Panc1 (cell line): ENCODE measurements at regions not wholly inside any gene's neighbourhood (a gene's known extent, or its start where the extent isn't known, plus 50 kb on each side); places are given as distances from the start of the nearest gene placed in this dataset.

Experiments used
- ATAC-seq: fragments of 200-7000 bp; cut with Tn5 transposase; 2 replicates; pipeline ENCODE4 v1.9.1; 2020; ENCODE audit warnings: mild to moderate bottlenecking, moderate library complexity
- BruUV-seq: library from RNA; stranded (reverse); fragments of 400-500 nt; replicated peaks from 2 replicates; lab custom pipeline; 2021; lab: Mats Ljungman, UMichigan
- CTCF ChIA-PET: fragments of 300-600 bp; sonication (Branson Sonifier 250); formaldehyde crosslinking; loops from one replicate; lab custom pipeline; 2022; ENCODE audit warnings: antibody characterized with exemption; lab: Charles Lee
- POLR2A ChIA-PET: fragments of 300-600 bp; sonication (Branson Sonifier 250); formaldehyde crosslinking; loops from one replicate; lab custom pipeline; 2022; ENCODE audit warnings: antibody characterized with exemption; lab: Charles Lee
- DNase-seq: peaks from one replicate; pipeline ENCODE4 v3.0.0-alpha.2; 2010; ENCODE audit warnings: low read depth, low spot score
- H3K27ac ChIP-seq: 2 replicates; pipeline ENCODE4 v1.5.1; 2011; ENCODE audit warnings: mild to moderate bottlenecking, low read length, inconsistent platforms
- H3K27me3 ChIP-seq: fragments of 200-500 bp; sonication (Bioruptor generic); 2 replicates; pipeline ENCODE4 v1.6.0; 2014; ENCODE audit warnings: low read length, inconsistent platforms; ENCODE audit not compliant: control insufficient read depth, insufficient read depth
- H3K36me3 ChIP-seq: fragments of 200-500 bp; sonication (Bioruptor generic); 2 replicates; pipeline ENCODE4 v1.5.1; 2014; ENCODE audit warnings: inconsistent platforms, mild to moderate bottlenecking, low read length, moderate library complexity; ENCODE audit not compliant: control insufficient read depth, insufficient read depth
- H3K4me1 ChIP-seq: 2 replicates; pipeline ENCODE4 v1.5.1; 2011; ENCODE audit warnings: inconsistent platforms, mild to moderate bottlenecking, low read length, moderate library complexity; ENCODE audit not compliant: control insufficient read depth, insufficient read depth
- H3K4me3 ChIP-seq, 2 experiments: 2 replicates each; pipeline ENCODE4 v1.5.1; 2011 to 2012; ENCODE audit warnings: low read depth in 2 of 2, low read length in 2 of 2, mild to moderate bottlenecking in 2 of 2, inconsistent platforms in 1 of 2, moderate library complexity in 1 of 2
- H3K9me3 ChIP-seq: fragments of 200-500 bp; sonication (Bioruptor generic); 2 replicates; pipeline ENCODE4 v1.5.1; 2014; ENCODE audit warnings: low read depth, mild to moderate bottlenecking, inconsistent platforms, low read length, moderate library complexity; ENCODE audit not compliant: control insufficient read depth, insufficient read depth
- POLR2AphosphoS5 ChIP-seq: IDR thresholded peaks from 2 replicates; pipeline ENCODE4 v1.6.1; 2012; ENCODE audit warnings: mild to moderate bottlenecking, low read depth, low read length, moderate library complexity
- SIN3A ChIP-seq: IDR thresholded peaks from 2 replicates; pipeline ENCODE4 v1.6.1; 2012; ENCODE audit warnings: low read depth, mild to moderate bottlenecking, low read length, moderate library complexity, borderline replicate concordance; ENCODE audit not compliant: insufficient read depth
- TCF7L2 ChIP-seq: IDR thresholded peaks from 2 replicates; pipeline ENCODE4 v1.6.1; 2011; ENCODE audit warnings: mild to moderate bottlenecking, low read depth, low read length, inconsistent platforms
- in situ Hi-C: cut with HindIII; loops from 2 replicates; pipeline ENCODE4 v1.10.0; 2016; ENCODE audit warnings: low sequenced_read_pairs, low pct_unique_long_range_greater_than_20kb
- intact Hi-C: fragments of 100-400 bp; cut with micrococcal nuclease; formaldehyde crosslinking; loops from one replicate; pipeline ENCODE4 v1.10.0; 2022; ENCODE audit not compliant: unreplicated experiment
- TF ChIP-seq, protein P1 (sequence below), 2 experiments: IDR thresholded peaks; 2 replicates each; pipeline ENCODE4 v1.6.1; 2011 to 2012; ENCODE audit warnings: low read depth in 2 of 2, control low read depth in 1 of 2, low read length in 1 of 2, mild to moderate bottlenecking in 1 of 2, moderate library complexity in 1 of 2; ENCODE audit not compliant: insufficient read depth in 1 of 2
- TF ChIP-seq, protein P2 (sequence below): fragments of 450-650 bp; IDR thresholded peaks from 2 replicates; pipeline ENCODE4 v1.5.1; 2017; ENCODE audit warnings: mild to moderate bottlenecking

DNA sequence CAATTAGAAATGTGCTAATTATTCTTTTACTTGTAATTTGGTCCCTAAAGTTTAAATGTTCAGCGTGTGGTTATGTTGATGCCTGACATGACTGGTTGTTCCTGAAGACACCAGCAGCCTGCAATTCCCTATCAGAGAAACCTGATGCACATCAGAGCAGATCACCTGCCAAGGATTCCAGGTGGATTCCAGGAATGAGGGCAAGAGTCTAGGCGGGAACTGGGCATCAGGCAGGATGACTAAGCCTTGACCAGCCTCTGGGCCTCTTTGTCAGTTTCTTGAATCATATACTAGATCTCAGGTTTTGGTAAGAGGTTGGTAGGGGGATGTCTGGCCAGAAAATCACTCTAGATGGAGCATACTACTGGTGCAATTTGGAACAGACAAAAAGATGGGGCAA, 130.7 kb upstream of the TNR start:
- H3K9me3 ChIP-seq, result no peaks in the 10 kb centered on the region
- H3K4me1 ChIP-seq, result no peaks in the 10 kb centered on the region
- no peaks in the 10 kb centered on the region for H3K36me3 ChIP-seq
- H3K27ac ChIP-seq, result no peak overlapping the region
- ChIA-PET POLR2A (no interaction called here), CTCF (no interaction called here)
- H3K27me3 ChIP-seq, result no peaks in the 10 kb centered on the region
- in situ Hi-C loops, result no loop called here
- BruUV-seq, result no TSS peak
- DNase-seq (no peak), ATAC-seq (no peak)
- H3K4me3 ChIP-seq, result no peak overlapping the region
- TF ChIP-seq TCF7L2 (no peak), POLR2AphosphoS5 (no peak), SIN3A (no peak)
- intact Hi-C loops, result no loop called here

DNA sequence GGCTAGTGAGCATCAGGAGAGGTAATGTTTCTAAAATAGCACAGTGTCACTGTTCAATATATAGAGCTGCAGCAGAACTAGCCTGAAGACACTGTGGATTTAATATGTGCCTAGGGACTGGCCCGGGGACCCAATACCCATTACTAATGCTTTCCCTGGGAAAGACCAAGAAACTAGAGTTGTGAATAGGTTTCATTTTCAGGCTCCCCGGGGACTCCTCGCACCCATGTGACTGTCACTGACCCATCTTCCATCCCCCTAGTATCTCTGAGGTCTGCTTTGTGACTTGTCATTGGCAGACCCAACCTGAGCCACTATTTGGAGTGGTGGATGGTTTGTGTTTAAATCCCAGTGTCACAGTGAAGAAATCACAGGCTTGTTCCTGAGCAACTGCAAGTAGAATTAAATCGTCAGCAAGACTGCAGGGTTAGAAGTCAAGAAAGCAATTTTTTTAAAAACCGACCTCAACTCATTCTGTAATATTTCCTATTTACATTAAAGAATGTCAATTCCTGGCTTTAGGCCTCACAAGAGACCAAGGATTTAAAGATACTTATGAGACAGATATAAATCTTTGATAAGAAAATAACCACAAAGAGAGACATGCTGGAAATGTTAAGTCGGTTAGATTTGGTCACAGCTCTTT, 130.0 kb upstream of the TNR start:
- H3K27ac ChIP-seq, result no peak overlapping the region
- H3K27me3 ChIP-seq, result no peaks in the 10 kb centered on the region
- no peak for ATAC-seq
- no peaks in the 10 kb centered on the region for H3K36me3 ChIP-seq
- H3K9me3 ChIP-seq, result no peaks in the 10 kb centered on the region
- DNase-seq, result no peak
- intact Hi-C loops, result no loop called here
- in situ Hi-C loops, result no loop called here
- TF ChIP-seq POLR2AphosphoS5, result no peak
- TF ChIP-seq SIN3A, result no peak
- TF ChIP-seq, protein P1, sequence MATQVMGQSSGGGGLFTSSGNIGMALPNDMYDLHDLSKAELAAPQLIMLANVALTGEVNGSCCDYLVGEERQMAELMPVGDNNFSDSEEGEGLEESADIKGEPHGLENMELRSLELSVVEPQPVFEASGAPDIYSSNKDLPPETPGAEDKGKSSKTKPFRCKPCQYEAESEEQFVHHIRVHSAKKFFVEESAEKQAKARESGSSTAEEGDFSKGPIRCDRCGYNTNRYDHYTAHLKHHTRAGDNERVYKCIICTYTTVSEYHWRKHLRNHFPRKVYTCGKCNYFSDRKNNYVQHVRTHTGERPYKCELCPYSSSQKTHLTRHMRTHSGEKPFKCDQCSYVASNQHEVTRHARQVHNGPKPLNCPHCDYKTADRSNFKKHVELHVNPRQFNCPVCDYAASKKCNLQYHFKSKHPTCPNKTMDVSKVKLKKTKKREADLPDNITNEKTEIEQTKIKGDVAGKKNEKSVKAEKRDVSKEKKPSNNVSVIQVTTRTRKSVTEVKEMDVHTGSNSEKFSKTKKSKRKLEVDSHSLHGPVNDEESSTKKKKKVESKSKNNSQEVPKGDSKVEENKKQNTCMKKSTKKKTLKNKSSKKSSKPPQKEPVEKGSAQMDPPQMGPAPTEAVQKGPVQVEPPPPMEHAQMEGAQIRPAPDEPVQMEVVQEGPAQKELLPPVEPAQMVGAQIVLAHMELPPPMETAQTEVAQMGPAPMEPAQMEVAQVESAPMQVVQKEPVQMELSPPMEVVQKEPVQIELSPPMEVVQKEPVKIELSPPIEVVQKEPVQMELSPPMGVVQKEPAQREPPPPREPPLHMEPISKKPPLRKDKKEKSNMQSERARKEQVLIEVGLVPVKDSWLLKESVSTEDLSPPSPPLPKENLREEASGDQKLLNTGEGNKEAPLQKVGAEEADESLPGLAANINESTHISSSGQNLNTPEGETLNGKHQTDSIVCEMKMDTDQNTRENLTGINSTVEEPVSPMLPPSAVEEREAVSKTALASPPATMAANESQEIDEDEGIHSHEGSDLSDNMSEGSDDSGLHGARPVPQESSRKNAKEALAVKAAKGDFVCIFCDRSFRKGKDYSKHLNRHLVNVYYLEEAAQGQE (IDR thresholded peaks at IDR 0.05; ENCODE audit: insufficient read depth in 1 of 2, low read depth in 2 of 2, low read length in 1 of 2), result no peak
- TF ChIP-seq, protein P2, sequence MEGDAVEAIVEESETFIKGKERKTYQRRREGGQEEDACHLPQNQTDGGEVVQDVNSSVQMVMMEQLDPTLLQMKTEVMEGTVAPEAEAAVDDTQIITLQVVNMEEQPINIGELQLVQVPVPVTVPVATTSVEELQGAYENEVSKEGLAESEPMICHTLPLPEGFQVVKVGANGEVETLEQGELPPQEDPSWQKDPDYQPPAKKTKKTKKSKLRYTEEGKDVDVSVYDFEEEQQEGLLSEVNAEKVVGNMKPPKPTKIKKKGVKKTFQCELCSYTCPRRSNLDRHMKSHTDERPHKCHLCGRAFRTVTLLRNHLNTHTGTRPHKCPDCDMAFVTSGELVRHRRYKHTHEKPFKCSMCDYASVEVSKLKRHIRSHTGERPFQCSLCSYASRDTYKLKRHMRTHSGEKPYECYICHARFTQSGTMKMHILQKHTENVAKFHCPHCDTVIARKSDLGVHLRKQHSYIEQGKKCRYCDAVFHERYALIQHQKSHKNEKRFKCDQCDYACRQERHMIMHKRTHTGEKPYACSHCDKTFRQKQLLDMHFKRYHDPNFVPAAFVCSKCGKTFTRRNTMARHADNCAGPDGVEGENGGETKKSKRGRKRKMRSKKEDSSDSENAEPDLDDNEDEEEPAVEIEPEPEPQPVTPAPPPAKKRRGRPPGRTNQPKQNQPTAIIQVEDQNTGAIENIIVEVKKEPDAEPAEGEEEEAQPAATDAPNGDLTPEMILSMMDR, result no peak
- TF ChIP-seq TCF7L2, result no peak
- no peaks in the 10 kb centered on the region for H3K4me1 ChIP-seq
- CTCF ChIA-PET, result no interaction called here
- no TSS peak for BruUV-seq
- H3K4me3 ChIP-seq, result no peak overlapping the region
- POLR2A ChIA-PET, result no interaction called here

DNA sequence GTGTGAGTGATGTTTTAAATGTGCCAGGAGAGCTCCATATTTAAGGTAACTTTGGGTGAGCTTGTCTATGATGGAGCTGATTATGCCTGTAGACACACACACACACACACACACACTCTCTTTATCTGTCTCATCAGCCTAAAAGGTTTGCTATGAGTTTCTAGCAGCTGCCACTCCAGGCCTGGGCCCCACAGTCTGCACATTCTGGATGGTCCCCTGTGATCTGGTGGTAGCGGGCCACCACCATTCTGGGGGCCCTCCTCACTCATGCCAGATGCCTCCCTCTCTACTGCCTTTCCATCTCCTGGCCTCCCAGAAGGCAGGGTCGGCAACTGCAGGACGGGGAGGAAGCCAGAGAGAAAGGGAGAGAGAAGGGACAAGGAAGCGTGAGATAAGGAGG, 129.2 kb upstream of the TNR start:
- TF ChIP-seq, protein P1 (IDR thresholded peaks at IDR 0.05; ENCODE audit: insufficient read depth in 1 of 2, low read depth in 2 of 2, low read length in 1 of 2), result no peak
- TF ChIP-seq, protein P2, result no peak
- no peak for TF ChIP-seq POLR2AphosphoS5
- no peak for TF ChIP-seq SIN3A
- TF ChIP-seq TCF7L2, result no peak
- ATAC-seq (no peak), DNase-seq (no peak)
- in situ Hi-C loops (no loop called here), intact Hi-C loops (no loop called here)
- CTCF ChIA-PET, result no interaction called here
- Histone ChIP-seq H3K27ac (no peak overlapping the region), H3K4me3 (no peak overlapping the region), H3K4me1 (no peaks in the 10 kb centered on the region), H3K9me3 (no peaks in the 10 kb centered on the region), H3K27me3 (no peaks in the 10 kb centered on the region), H3K36me3 (no peaks in the 10 kb centered on the region)
- BruUV-seq, result no TSS peak
- POLR2A ChIA-PET, result no interaction called here
